NCI-H1092 treated with DMSO at 0.1 percent for 48 hours (cell line): ENCODE measurements at regions not wholly inside any gene's neighbourhood (a gene's known extent, or its start where the extent isn't known, plus 50 kb on each side); places are given as distances from the start of the nearest gene placed in this dataset.
"Not testable (repeated sequence)": the region's sequence is repeated elsewhere in the genome, so short reads cannot be mapped to it uniquely, and the experiment has no call there.

Experiments used
- DNase-seq: peaks from one replicate; lab custom pipeline; 2025; lab: John Stamatoyannopoulos, UW

GRCh38 chr9:71508141-71508540 lies 260.2 kb downstream of the CEMIP2 start:
- not testable (repeated sequence) for DNase-seq

DNA sequence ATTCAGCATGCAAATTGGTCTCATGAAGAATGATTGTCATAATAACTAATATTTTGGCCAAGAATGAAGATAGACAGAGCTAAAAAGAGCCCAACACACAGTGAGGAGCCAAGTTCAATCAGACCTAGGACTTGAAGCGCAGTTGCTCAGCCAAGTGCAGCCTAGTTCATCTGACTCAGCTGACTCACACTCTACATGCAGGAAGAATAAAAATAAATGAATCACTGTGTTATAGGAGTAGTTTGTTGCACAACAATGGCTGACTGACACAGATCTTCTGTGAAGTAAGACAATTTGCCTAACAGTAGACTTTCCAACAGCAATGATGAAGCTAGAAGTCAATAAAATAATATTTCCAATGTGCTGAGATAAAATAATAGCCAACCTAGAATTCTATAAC lies 261.5 kb downstream of the CEMIP2 start:
- DNase-seq = no peak

- no peak for DNase-seq
These were observed 263.7 kb downstream of the CEMIP2 start for GRCh38 chr9:71504636-71505035.

GRCh38 chr9:71498691-71499090 lies 269.6 kb downstream of the CEMIP2 start:
- DNase-seq = no peak

DNA sequence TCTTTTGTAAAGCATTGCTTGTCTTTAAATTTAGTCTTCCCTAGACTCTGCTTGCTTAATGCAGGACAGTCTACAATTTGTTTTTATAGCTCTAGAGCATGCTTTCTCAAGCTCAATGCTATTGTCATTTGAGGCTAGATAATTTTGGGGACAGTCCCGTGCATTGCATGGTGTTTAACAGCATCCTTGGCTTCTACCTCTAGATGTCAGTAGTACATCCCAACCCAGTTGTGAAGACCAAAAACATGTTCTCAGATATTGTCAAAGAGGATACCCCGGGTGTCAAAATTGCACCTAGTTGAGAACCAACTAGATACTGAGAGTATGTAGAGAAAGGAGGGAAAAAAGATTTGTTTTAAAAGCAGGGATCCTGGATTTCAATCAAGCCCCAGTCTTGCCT lies 277.5 kb downstream of the CEMIP2 start:
- DNase-seq = no peak

- DNase-seq = no peak
These were observed 281.3 kb downstream of the CEMIP2 start for GRCh38 chr9:71487061-71487460.

DNA sequence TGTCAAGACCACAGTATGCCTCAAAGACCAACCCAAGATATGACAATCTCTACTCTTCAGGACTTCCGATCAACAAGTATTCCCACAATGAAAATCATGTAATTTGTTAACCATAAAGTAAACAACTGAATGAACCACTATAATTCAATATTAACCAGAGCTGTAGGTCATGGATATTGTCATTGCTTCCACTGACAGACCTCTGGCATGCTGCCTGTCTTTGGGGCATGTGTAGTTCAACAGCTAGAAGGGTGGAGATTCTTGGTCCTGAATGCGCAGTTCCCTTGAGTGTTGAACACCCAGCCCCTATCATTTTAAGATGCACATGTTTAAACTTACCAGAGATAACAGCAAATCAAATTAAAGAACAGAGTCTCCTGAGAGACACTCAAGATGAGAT lies 283.0 kb downstream of the CEMIP2 start:
- no peak for DNase-seq

DNA sequence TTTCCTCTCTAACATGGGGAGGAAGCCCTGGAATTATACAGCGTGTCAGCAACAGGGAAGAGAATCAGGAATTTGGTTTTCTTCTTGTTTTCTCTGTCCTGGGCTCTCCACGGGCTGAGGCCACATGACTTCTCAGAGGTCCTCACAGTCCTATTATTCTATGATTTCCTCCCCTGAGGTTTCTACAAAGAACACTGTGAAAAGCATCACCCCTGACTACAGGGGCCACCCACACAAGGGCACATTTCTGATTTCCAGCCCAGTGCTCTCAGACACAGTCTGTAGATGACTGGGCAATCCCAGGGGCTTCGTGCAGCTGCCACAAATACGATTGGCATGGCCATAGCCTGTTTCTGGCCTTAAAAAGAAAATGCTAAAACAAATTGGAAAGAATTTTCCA lies 284.9 kb downstream of the CEMIP2 start:
- DNase-seq = no peak

GRCh38 chr9:71479621-71480020 lies 288.7 kb downstream of the CEMIP2 start:
- no peak for DNase-seq

GRCh38 chr9:71472400-71472799 lies 295.9 kb downstream of the CEMIP2 start:
- DNase-seq = no peak

GRCh38 chr9:71465392-71465791 lies 302.9 kb downstream of the CEMIP2 start:
- DNase-seq = no peak

DNA sequence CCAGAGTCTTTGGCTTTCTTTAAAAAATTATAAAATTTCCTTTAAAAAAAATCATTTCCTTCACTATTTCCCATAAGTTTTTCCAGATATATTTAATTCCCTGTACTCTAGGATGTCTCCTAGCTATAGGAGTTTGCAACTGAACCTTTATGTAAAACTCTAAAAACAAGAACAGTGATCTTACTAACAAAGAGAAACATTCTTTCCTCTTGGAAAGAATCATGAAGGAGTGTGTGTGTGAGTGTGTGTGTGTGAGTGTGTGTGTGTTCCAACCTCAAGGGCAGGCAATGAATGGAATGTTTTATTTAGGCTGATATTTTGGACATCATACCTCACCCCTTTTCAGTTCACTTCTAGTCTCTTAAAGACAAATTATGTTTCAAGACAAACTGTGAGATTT lies 309.2 kb downstream of the CEMIP2 start:
- DNase-seq = no peak

DNA sequence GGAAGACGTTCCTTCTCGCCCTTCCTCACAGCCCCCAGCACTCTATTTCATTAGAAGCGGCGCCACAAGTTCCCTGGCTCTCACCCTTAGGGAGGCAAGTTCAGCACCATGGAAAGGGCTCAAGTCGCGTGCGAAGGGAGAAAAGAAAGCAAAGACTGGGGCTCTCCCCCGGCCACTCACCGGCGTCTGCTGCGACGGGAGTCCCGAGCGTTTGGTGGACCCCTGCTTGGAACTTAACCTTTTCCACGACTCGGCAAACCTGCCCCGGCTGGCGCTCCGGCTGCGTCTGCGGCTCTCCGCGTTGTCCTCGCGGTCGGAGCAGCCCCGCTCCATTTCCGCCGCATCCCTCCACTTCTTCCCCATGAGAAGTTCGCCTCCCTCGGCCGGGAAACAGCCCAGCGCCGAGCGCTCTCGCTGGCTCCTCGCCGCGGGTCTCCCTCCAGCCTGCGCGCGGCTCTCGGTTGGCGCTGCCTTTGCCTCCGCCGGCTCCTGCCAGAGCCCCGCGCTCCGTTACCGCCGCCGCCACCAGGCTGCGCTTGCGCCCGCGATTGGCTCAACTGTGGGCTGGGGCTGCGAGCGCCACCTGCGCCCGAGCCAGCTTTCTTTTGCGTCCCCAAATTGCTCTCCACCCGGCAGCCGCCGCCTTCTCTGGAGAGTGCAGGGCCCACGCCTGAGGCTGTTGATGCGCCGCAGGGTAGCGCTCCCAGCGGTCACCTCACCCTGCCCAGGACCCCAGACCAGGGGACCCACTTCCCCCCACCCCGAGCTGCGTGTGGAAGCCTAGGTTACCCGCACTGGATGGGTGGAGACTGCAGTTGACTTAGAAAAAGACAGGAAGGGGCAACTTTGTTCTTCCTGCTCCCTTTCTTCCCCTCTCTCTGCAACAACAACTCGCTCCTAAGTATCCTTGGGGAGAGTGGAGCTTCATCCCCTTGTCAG lies 321.6 kb downstream of the CEMIP2 start:
- peak; percentile 22 for DNase-seq

- DNase-seq = no peak
These were observed 322.2 kb downstream of the CEMIP2 start for GRCh38 chr9:71446106-71446472.

GRCh38 chr9:71442937-71443336 lies 321.5 kb upstream of the TRPM3 start:
- DNase-seq = no peak

DNA sequence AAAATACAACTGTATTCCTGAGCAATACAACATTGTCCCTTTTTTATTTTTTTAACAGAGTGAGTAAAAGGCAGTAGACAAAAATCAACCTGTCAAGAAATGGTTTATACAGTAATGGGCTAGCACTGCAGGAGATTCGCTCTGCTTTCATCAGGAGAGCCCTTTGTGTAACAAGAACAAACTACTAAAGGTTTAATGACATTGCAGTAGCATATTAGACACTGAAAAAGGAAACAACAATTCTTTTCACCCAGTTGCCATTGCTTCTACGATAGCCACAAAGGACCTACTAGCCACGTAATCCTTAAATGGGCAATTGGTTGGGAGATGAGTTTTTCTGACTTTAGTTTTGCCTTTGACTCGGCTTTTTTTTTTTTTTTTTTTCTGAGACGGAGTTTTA lies 319.8 kb upstream of the TRPM3 start:
- DNase-seq = no peak

DNA sequence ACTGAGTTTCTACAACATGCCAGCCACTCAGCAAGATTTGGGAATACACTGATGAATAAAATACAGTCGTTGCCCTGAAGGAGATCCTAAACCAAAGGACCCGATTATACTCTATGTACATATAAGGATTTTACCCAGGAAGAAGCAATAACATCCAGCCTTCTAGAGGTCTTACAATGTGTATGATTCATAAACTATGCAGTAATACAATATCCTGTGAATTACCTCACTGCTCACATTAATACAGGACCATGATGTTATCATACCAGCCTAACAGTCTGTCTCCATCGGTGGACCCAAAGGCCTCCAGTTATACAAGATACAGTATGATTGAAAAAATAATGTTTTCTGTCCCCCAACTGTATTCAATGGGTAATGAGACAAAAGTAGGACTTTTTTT lies 310.5 kb upstream of the TRPM3 start:
- no peak for DNase-seq

DNA sequence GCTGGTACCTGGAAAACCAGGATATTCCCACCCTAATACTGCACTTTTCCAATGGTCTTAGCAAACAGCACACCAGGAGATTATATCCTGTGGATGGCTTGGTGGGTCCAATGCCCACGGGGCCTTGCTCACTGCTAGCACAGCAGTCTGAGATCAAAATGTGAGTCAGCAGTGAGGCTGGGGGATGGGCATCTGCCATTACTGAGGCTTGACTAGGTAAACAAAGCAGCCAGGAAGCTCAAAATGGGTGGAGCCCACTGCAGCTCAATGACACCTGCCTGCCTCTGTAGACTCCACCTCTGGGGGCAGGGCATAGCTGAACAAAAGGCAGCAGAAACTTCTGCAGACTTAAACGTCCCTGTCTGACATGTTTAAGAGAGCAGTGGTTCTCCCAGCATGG lies 285.9 kb upstream of the TRPM3 start:
- DNase-seq = not testable (repeated sequence)

DNA sequence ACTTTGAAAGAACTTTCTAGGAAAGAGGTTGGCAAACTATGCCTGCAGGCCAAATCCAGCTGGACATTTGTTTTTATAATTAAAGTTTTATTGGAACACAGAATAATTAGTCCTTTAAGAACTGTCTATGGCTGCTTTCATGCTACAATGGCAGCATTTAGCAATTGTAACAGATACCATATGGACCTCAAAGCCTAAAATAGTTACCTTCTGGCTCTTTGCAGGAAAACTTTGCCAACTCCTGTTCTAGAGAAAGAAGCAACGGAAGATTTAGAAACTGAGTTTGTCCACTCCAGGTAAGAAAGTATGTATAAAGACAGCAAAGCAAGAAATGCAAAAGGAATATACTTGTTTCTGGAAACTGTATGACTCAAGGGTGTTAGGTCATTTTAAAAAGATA lies 281.7 kb upstream of the TRPM3 start:
- no peak for DNase-seq

DNA sequence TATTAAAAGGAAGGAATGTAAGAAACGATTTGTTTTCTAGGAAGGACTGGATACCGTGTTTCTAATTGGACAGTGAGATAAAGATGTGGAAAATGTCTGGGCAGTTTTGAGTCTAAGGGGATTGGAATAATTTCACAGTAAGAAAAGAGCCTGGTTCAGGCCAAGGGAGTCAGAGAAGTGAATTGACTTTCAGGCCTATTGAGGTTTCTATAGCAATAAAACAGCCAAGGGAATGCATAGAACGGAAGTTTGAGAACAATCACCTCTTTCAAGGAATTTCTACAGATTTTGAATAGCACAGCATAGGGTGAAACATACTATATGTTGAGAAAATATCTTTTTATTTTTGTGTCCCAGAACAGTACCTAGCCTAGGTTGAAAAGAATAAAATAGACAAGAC lies 271.6 kb upstream of the TRPM3 start:
- DNase-seq = no peak

DNA sequence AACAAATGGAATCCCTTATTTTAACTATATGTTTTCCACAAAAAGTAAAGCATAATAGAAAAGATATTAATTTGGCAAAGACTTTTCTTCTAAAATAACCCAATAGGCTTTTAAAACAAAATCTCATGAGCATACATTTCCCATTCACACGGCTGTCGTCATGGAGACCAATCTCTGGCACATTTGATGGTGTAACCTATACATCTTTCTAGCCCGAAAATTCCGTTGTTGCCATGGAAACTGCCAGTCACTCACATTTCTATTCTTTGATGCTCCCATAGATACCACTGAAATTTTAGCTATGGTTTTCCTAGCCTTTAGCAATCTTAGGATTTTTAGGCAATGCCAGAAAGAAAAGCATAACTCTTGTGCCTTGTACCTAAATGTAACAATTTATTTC lies 262.9 kb upstream of the TRPM3 start:
- DNase-seq = no peak

- DNase-seq = no peak
These were observed 262.0 kb upstream of the TRPM3 start for GRCh38 chr9:71383308-71383940.

GRCh38 chr9:71368157-71368556 lies 246.7 kb upstream of the TRPM3 start:
- DNase-seq = no peak
